PC-3 (cell line): ENCODE measurements at regions not wholly inside any gene's neighbourhood (a gene's known extent, or its start where the extent isn't known, plus 50 kb on each side); places are given as distances from the start of the nearest gene placed in this dataset.

Source experiments
- ATAC-seq: fragments of 200-7000 bp; cut with Tn5 transposase; 2 replicates; pipeline ENCODE4 v1.9.1; 2020; ENCODE audit warnings: mild to moderate bottlenecking, moderate library complexity
- BruUV-seq: library from RNA; stranded (reverse); fragments of 400-500 nt; replicated peaks from 2 replicates; lab custom pipeline; 2021; lab: Mats Ljungman, UMichigan
- CTCF ChIA-PET: fragments of 300-600 bp; sonication (Branson Sonifier 250); formaldehyde crosslinking; loops from one replicate; lab custom pipeline; 2022; ENCODE audit warnings: antibody characterized with exemption; lab: Charles Lee
- POLR2A ChIA-PET: fragments of 300-600 bp; sonication (Branson Sonifier 250); formaldehyde crosslinking; loops from one replicate; lab custom pipeline; 2022; ENCODE audit warnings: antibody characterized with exemption; ENCODE audit not compliant: unreplicated experiment; lab: Charles Lee
- DNase-seq: peaks from one replicate; pipeline ENCODE4 v3.0.0-alpha.2; 2015
- H2AFZ ChIP-seq: fragments of 300-600 bp; sonication (generic); 2 replicates; pipeline ENCODE4 v1.6.0; 2016; ENCODE audit warnings: antibody characterized with exemption, low read length
- H3F3A ChIP-seq: fragments of 300-600 bp; sonication (generic); one replicate; pipeline ENCODE4 v1.6.0; 2017; ENCODE audit warnings: antibody characterized with exemption, low read length, control low read depth, mild to moderate bottlenecking; ENCODE audit not compliant: unreplicated experiment
- H3K27ac ChIP-seq: fragments of 300-600 bp; sonication (generic); 2 replicates; pipeline ENCODE4 v1.5.1; 2016; ENCODE audit warnings: mild to moderate bottlenecking, low read length
- H3K27me3 ChIP-seq: fragments of 300-600 bp; sonication (generic); 2 replicates; pipeline ENCODE4 v1.6.1; 2016; ENCODE audit warnings: low read length, mixed read lengths
- H3K36me3 ChIP-seq: fragments of 300-600 bp; sonication (generic); 2 replicates; pipeline ENCODE4 v1.6.1; 2016; ENCODE audit warnings: low read depth, mixed run types, low read length, mixed read lengths
- H3K4me1 ChIP-seq: fragments of 300-600 bp; sonication (generic); 2 replicates; pipeline ENCODE4 v1.5.1; 2016; ENCODE audit warnings: low read length; ENCODE audit not compliant: insufficient read depth
- H3K4me2 ChIP-seq: fragments of 300-600 bp; sonication (generic); 2 replicates; pipeline ENCODE4 v1.6.0; 2016; ENCODE audit warnings: low read length
- H3K4me3 ChIP-seq: fragments of 300-600 bp; sonication (generic); 2 replicates; pipeline ENCODE4 v1.5.1; 2016; ENCODE audit warnings: mild to moderate bottlenecking, low read length, mixed read lengths
- H3K79me2 ChIP-seq: fragments of 300-600 bp; sonication (generic); 2 replicates; pipeline ENCODE4 v1.6.1; 2017; ENCODE audit warnings: low read length, mixed read lengths
- H3K9ac ChIP-seq: fragments of 300-600 bp; sonication (generic); 2 replicates; pipeline ENCODE4 v1.6.0; 2016; ENCODE audit warnings: mild to moderate bottlenecking, low read length
- H3K9me2 ChIP-seq: fragments of 300-600 bp; sonication (generic); replicated peaks from 2 replicates; pipeline ENCODE4 v1.6.1; 2016; ENCODE audit warnings: mixed run types, low read length, mixed read lengths
- H3K9me3 ChIP-seq: fragments of 300-600 bp; sonication (generic); 2 replicates; pipeline ENCODE4 v1.6.1; 2016; ENCODE audit warnings: low read length, mixed read lengths
- H4K20me1 ChIP-seq: fragments of 300-600 bp; sonication (generic); 2 replicates; pipeline ENCODE4 v1.6.1; 2016; ENCODE audit warnings: low read length, mixed read lengths
- EZH2 ChIP-seq: fragments of 300-600 bp; sonication (generic); IDR thresholded peaks from one replicate; pipeline ENCODE4 v1.6.1; 2017; ENCODE audit warnings: antibody characterized with exemption, mild to moderate bottlenecking, low read length; ENCODE audit not compliant: unreplicated experiment
- EZH2phosphoT487 ChIP-seq: fragments of 300-600 bp; sonication (generic); IDR thresholded peaks from 2 replicates; pipeline ENCODE4 v1.6.1; 2018; ENCODE audit warnings: mild to moderate bottlenecking, antibody characterized with exemption, low read length, borderline replicate concordance
- intact Hi-C: fragments of 100-400 bp; cut with micrococcal nuclease; formaldehyde crosslinking; loops from 2 replicates; pipeline ENCODE4 v1.9.0; 2023
- TF ChIP-seq, protein P1 (sequence below): fragments of 300-600 bp; sonication (generic); conservative IDR thresholded peaks from 2 replicates; pipeline ENCODE4 v1.5.1; 2017; ENCODE audit warnings: antibody characterized with exemption, low read depth, mild to moderate bottlenecking, low read length

DNA sequence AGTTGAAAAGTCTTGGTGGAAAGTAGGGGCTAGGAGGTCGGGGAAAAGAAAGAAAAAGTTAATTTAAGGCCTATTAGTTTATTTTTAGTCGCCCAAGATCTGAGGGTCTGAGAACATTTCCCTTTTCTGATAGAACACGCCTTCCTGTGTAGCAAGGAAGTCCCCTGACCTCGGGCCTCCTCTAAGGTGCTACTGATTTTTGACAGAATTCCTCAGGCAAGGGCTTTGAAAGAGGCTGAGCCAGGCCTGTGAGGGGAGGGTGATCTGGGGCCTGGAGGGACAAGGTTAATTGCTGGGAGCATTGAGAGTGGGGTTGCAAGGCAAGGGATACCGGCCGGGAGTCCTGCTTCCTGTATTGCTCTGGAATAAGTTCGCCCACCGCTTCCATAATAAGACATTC, 131.4 kb upstream of the MYCN start:
- Histone ChIP-seq H3K27me3 (peaks cover 64% of the 10 kb centered on the region), H2AFZ (no peak overlapping the region), H3K27ac (no peak overlapping the region), H3K79me2 (no peaks in the 10 kb centered on the region), H3K9me2 (no peaks in the 10 kb centered on the region), H3K4me3 (no peak overlapping the region), H3K9ac (no peak overlapping the region), H3K36me3 (no peaks in the 10 kb centered on the region), H4K20me1 (no peaks in the 10 kb centered on the region), H3K4me1 (no peaks in the 10 kb centered on the region), H3F3A (no peaks in the 10 kb centered on the region), H3K9me3 (no peaks in the 10 kb centered on the region), H3K4me2 (no peak overlapping the region)
- no peak for DNase-seq
- intact Hi-C loops = no loop called here
- BruUV-seq = no TSS peak
- POLR2A ChIA-PET = no interaction called here
- ATAC-seq = no peak
- TF ChIP-seq, protein P1, sequence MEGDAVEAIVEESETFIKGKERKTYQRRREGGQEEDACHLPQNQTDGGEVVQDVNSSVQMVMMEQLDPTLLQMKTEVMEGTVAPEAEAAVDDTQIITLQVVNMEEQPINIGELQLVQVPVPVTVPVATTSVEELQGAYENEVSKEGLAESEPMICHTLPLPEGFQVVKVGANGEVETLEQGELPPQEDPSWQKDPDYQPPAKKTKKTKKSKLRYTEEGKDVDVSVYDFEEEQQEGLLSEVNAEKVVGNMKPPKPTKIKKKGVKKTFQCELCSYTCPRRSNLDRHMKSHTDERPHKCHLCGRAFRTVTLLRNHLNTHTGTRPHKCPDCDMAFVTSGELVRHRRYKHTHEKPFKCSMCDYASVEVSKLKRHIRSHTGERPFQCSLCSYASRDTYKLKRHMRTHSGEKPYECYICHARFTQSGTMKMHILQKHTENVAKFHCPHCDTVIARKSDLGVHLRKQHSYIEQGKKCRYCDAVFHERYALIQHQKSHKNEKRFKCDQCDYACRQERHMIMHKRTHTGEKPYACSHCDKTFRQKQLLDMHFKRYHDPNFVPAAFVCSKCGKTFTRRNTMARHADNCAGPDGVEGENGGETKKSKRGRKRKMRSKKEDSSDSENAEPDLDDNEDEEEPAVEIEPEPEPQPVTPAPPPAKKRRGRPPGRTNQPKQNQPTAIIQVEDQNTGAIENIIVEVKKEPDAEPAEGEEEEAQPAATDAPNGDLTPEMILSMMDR = no peak
- TF ChIP-seq EZH2phosphoT487 = no peak
- no peak for TF ChIP-seq EZH2
- CTCF ChIA-PET = no interaction called here

GRCh38 chr2:15809404-15809803, 130.9 kb upstream of the MYCN start:
- Histone ChIP-seq H3K9me3 (no peaks in the 10 kb centered on the region), H3K27me3 (peaks cover 64% of the 10 kb centered on the region), H3K9ac (no peak overlapping the region), H3K4me2 (no peak overlapping the region), H3F3A (no peaks in the 10 kb centered on the region), H4K20me1 (no peaks in the 10 kb centered on the region), H3K9me2 (no peaks in the 10 kb centered on the region), H3K4me1 (no peaks in the 10 kb centered on the region), H3K4me3 (no peak overlapping the region), H3K36me3 (no peaks in the 10 kb centered on the region), H2AFZ (no peak overlapping the region), H3K27ac (no peak overlapping the region), H3K79me2 (no peaks in the 10 kb centered on the region)
- no TSS peak for BruUV-seq
- DNase-seq (no peak), ATAC-seq (no peak)
- intact Hi-C loops = no loop called here
- POLR2A ChIA-PET = no interaction called here
- TF ChIP-seq, protein P1 = no peak
- TF ChIP-seq EZH2phosphoT487 = no peak
- no peak for TF ChIP-seq EZH2
- CTCF ChIA-PET = no interaction called here

DNA sequence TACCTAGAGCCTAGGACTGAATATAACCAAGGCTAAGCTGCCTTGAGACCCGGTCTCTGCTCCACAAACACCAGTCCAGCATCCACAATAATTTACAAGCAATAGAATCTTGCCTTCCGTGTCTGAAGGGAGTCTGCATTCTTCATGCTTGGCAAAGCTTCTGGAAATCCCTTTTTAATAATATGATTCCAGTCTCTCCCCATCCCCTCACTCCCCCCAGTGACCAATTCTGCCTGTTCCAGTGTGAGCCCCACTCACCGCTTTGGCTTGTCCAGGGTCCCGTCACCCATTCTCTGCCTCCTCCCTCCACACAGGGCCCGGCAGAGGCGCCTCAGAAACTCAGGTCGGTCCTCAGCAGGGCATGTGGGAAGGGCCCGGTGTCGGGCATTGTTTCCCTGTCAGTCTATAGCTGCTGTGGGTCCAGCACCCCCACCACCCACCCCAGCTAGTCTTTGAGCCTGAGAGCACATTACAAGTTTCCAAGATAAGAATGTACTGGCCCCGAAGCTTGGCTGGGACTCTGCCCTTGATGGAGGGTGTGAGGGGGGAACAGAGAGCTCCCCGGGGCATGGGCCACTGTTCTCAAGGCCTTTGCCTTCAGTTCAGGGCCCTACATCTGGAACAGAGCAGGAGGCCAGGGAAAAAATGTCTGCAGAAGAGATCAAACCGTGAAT, 129.7 kb upstream of the MYCN start:
- ATAC-seq = no peak
- Histone ChIP-seq H3F3A (no peaks in the 10 kb centered on the region), H3K36me3 (no peaks in the 10 kb centered on the region), H3K9ac (no peak overlapping the region), H3K27me3 (peaks cover 63% of the 10 kb centered on the region), H4K20me1 (no peaks in the 10 kb centered on the region), H2AFZ (no peak overlapping the region), H3K79me2 (no peaks in the 10 kb centered on the region), H3K9me3 (no peaks in the 10 kb centered on the region), H3K9me2 (no peaks in the 10 kb centered on the region), H3K27ac (no peak overlapping the region), H3K4me1 (no peaks in the 10 kb centered on the region), H3K4me2 (no peak overlapping the region), H3K4me3 (no peak overlapping the region)
- intact Hi-C loops = no loop called here
- CTCF ChIA-PET = no interaction called here
- no peak for DNase-seq
- no TSS peak for BruUV-seq
- POLR2A ChIA-PET = no interaction called here
- TF ChIP-seq, protein P1 = no peak
- TF ChIP-seq EZH2phosphoT487 (no peak), EZH2 (no peak)
